Activated CD8-positive, alpha-beta T cell treated with anti-CD3 and anti-CD28 coated beads, Interleukin-2, amount 10 ng/mL, durations not matched to agents 7 days and 5 days (primary cell): ENCODE measurements at regions not wholly inside any gene's neighbourhood (a gene's known extent, or its start where the extent isn't known, plus 50 kb on each side); places are given as distances from the start of the nearest gene placed in this dataset.

Source experiments
- ATAC-seq: fragments of 150-1000 bp; cut with Tn5 transposase; one replicate; pipeline ENCODE4 v1.10.0; 2021; ENCODE audit warnings: moderate library complexity
- CTCF ChIA-PET: fragments of 350-600 bp; sonication (Branson Sonifier 250); formaldehyde crosslinking; loops from one replicate; lab custom pipeline; 2021; ENCODE audit warnings: antibody characterized with exemption; lab: Charles Lee
- POLR2A ChIA-PET: fragments of 350-600 bp; sonication (Branson Sonifier 250); formaldehyde crosslinking; loops from one replicate; lab custom pipeline; 2021; ENCODE audit warnings: antibody characterized with exemption; lab: Charles Lee
- DNase-seq: peaks from one replicate; pipeline ENCODE4 v3.0.0-alpha.2; 2020
- H3K27ac Mint-ChIP-seq: one replicate; pipeline ENCODE4 v1.8.0; 2021; ENCODE audit warnings: mild to moderate bottlenecking, mixed read lengths
- H3K27me3 Mint-ChIP-seq: one replicate; pipeline ENCODE4 v1.8.0; 2021; ENCODE audit warnings: low read depth, mixed read lengths
- H3K36me3 Mint-ChIP-seq: one replicate; pipeline ENCODE4 v1.8.0; 2021; ENCODE audit warnings: low read depth, mixed read lengths
- H3K4me1 Mint-ChIP-seq: one replicate; pipeline ENCODE4 v1.8.0; 2021; ENCODE audit warnings: low read depth, mixed read lengths
- H3K4me3 Mint-ChIP-seq: one replicate; pipeline ENCODE4 v1.8.0; 2021; ENCODE audit warnings: mild to moderate bottlenecking, mixed read lengths
- H3K9me3 Mint-ChIP-seq: one replicate; pipeline ENCODE4 v1.8.0; 2022; ENCODE audit warnings: mixed read lengths; ENCODE audit not compliant: insufficient read depth

GRCh38 chr1:86227026-86227425, 70.5 kb upstream of the COL24A1 start:
- CTCF ChIA-PET, result no interaction called here
- DNase-seq, result no peak
- ATAC-seq, result no peak
- POLR2A ChIA-PET, result no interaction called here
- H3K27me3 Mint-ChIP-seq, result peaks cover 5% of the 10 kb centered on the region
- H3K36me3 Mint-ChIP-seq, result no peaks in the 10 kb centered on the region
- no peaks in the 10 kb centered on the region for H3K9me3 Mint-ChIP-seq
- H3K27ac Mint-ChIP-seq, result no peak overlapping the region
- no peaks in the 10 kb centered on the region for H3K4me1 Mint-ChIP-seq
- no peak overlapping the region for H3K4me3 Mint-ChIP-seq

DNA sequence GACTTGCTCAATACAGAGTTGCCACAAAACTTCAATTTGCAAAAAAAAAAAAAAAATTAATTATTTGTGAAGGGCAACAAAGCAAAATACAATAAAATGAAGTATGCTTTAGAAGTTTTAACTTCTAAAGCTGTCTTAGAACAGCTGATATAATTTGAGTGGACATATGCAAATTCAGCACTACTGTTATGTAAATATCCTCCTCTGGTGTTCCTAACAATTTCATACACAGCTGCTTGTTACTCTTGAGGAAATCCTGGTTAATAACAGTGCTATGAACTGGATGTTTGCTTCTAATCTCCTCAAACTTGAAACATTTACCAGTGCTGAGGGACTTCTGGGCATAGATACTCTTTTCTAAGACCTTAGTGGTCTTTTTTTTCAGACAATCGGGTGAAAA, 69.6 kb upstream of the COL24A1 start:
- Mint-ChIP-seq H3K27me3 (peaks cover 5% of the 10 kb centered on the region), H3K27ac (no peak overlapping the region), H3K4me3 (no peak overlapping the region), H3K9me3 (no peaks in the 10 kb centered on the region), H3K4me1 (no peaks in the 10 kb centered on the region), H3K36me3 (no peaks in the 10 kb centered on the region)
- CTCF ChIA-PET, result no interaction called here
- POLR2A ChIA-PET, result no interaction called here
- DNase-seq (no peak), ATAC-seq (no peak)

DNA sequence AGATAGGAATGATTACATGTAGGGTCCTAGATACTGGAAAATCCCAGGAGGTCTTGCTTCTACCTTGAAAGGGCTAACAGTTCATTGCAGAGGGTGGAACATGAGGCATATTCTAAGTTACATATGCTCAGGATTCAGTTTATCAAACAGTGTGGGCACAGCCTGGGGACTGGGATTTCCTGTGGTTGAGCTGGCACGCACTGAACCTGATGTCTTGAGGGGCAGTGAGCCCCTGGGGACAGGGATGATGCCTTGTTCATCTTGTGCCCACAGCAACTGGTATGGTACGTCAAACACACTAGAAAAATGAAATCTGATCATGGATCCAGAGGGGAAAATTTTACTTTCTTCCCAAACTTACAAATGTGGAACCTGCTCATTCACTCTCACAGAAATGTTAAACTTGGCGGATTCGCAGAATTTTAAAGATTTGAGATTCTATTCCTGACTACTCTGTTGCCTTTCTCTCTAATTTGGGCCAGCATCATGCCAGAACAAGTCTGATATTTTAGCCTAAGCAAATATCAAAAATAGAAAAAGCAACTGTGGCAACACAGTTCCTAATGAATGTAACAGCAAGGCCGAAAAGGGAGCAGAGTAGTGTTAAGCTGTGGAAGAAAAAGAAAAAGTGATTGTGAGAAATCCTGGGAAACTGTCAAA, 68.2 kb upstream of the COL24A1 start:
- Mint-ChIP-seq H3K9me3 (no peaks in the 10 kb centered on the region), H3K4me1 (no peaks in the 10 kb centered on the region), H3K4me3 (no peak overlapping the region), H3K27ac (no peak overlapping the region), H3K27me3 (peaks cover 3% of the 10 kb centered on the region), H3K36me3 (no peaks in the 10 kb centered on the region)
- ATAC-seq (no peak), DNase-seq (no peak)
- POLR2A ChIA-PET, result no interaction called here
- CTCF ChIA-PET, result no interaction called here

- POLR2A ChIA-PET, result interaction anchor here (0.6 kb wide), 1 partner anchor 33 kb away, joined by 3 read pairs; no protein-coding TSS in a partner anchor
- no peak for DNase-seq
- no peaks in the 10 kb centered on the region for H3K27me3 Mint-ChIP-seq
- CTCF ChIA-PET, result no interaction called here
- no peaks in the 10 kb centered on the region for H3K4me1 Mint-ChIP-seq
- no peak for ATAC-seq
- H3K9me3 Mint-ChIP-seq, result no peaks in the 10 kb centered on the region
- H3K36me3 Mint-ChIP-seq, result no peaks in the 10 kb centered on the region
- no peak overlapping the region for H3K27ac Mint-ChIP-seq
- no peak overlapping the region for H3K4me3 Mint-ChIP-seq
These were observed 62.3 kb upstream of the COL24A1 start for GRCh38 chr1:86218859-86219258.

GRCh38 chr1:86214605-86215004, 58.0 kb upstream of the COL24A1 start:
- no peak overlapping the region for H3K4me3 Mint-ChIP-seq
- H3K36me3 Mint-ChIP-seq, result no peaks in the 10 kb centered on the region
- no peaks in the 10 kb centered on the region for H3K4me1 Mint-ChIP-seq
- no peak for DNase-seq
- no peak for ATAC-seq
- ChIA-PET POLR2A (no interaction called here), CTCF (no interaction called here)
- no peak overlapping the region for H3K27ac Mint-ChIP-seq
- no peaks in the 10 kb centered on the region for H3K27me3 Mint-ChIP-seq
- no peaks in the 10 kb centered on the region for H3K9me3 Mint-ChIP-seq

DNA sequence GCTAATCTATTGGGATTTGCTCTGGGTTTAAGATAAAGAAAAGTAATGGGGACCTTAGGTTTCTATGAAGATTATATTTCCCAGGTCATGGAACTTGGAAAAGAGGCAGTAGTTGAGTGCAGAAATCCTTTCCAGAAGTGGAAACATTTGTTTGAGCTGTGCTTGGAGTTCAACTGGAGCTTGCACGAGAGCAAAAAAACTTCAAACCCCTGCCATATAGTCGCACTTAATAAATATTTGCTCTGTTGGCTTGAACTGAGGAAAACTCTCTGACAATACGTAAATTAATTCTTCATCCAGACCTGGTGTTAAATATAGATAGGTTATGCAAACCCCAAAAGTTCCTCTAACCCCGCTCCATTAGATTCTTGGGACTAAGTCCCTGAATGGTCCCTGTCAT, 52.8 kb upstream of the COL24A1 start:
- H3K27me3 Mint-ChIP-seq, result no peaks in the 10 kb centered on the region
- ChIA-PET CTCF (no interaction called here), POLR2A (no interaction called here)
- no peaks in the 10 kb centered on the region for H3K36me3 Mint-ChIP-seq
- H3K9me3 Mint-ChIP-seq, result no peaks in the 10 kb centered on the region
- H3K27ac Mint-ChIP-seq, result no peak overlapping the region
- ATAC-seq (no peak), DNase-seq (no peak)
- H3K4me1 Mint-ChIP-seq, result no peaks in the 10 kb centered on the region
- no peak overlapping the region for H3K4me3 Mint-ChIP-seq

DNA sequence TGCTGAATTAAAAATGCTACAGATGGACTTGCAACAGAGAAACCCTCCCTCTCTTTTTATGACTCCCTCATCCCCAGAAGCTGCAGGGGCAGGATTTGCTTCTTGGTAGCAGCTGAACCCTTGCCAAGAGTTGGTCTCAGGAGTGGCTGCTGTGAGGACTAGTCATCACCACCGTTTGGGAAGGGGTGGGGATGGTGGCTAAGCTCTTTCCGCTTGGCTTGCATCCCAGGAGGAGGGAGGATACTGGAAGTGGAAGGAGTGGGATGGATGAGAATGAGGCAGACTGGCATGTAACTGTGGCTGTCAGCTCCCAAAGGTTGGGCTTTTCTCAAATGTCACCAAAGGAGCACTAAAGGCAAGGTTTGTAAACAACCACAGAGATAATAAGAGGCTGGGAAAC, 50.8 kb upstream of the COL24A1 start:
- no peaks in the 10 kb centered on the region for H3K4me1 Mint-ChIP-seq
- no peaks in the 10 kb centered on the region for H3K27me3 Mint-ChIP-seq
- CTCF ChIA-PET, result no interaction called here
- no peaks in the 10 kb centered on the region for H3K36me3 Mint-ChIP-seq
- ATAC-seq (no peak), DNase-seq (no peak)
- no peak overlapping the region for H3K4me3 Mint-ChIP-seq
- H3K27ac Mint-ChIP-seq, result no peak overlapping the region
- POLR2A ChIA-PET, result no interaction called here
- H3K9me3 Mint-ChIP-seq, result no peaks in the 10 kb centered on the region
